Globus pallidus (tissue), 1 donor: ENCODE measurements at regions not wholly inside any gene's neighbourhood (a gene's known extent, or its start where the extent isn't known, plus 50 kb on each side); places are given as distances from the start of the nearest gene placed in this dataset.

Experiments
- DNase-seq: peaks from one replicate; pipeline ENCODE4 v3.0.0-alpha.2; 2015; ENCODE audit warnings: low spot score

DNA sequence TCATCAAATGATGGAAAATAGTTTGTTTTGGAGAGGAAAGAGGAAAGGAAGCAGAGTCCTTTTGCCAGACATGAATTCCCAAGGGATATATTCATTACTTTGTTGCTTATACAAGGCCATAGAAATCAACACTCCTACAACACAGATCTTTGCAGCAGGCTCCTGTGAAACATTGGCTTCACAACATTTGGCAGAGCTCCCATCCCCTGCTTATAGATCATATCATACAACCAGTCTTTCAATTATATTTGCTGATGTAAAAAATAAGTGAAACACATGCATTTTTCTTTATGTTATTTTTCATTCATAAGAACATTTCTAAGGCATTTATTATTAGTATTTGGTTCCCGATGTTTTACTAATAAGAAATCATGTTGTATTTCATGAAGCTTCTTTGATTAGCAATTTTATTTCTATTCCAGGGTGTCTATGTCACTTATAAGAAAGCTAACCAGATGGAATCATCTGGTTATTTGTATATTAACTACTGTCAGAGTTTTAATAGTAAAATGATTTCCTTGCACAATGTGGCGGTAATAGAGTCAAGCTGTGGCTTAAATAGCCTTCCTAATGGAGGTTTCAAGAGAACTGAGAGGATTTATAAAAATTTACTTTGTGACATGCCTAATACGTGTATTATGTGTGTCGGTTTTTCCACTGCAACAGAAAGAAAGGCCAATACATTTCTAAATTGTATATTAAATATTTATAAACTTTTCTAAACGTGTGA, 470.3 kb upstream of the NCAM2 start:
- DNase-seq, result no peak

DNA sequence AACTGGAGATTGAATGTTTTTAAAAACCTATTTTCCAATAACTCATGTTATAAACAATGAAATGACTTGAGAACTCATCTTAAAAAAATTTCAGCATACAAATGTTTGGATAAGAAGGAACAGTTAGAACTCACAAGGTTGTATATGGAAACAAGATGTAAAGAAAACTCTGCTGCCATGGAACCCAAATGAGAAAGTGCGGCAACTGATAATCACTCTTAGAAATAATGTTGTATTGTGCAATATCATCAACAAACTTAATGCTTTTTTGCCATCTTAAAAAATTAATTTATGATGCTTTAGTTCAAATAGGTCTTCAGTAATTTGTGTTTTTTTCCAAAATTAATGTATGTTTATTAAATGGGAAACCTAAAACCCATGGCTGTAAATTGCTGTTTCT, 461.1 kb upstream of the NCAM2 start:
- no peak for DNase-seq

DNA sequence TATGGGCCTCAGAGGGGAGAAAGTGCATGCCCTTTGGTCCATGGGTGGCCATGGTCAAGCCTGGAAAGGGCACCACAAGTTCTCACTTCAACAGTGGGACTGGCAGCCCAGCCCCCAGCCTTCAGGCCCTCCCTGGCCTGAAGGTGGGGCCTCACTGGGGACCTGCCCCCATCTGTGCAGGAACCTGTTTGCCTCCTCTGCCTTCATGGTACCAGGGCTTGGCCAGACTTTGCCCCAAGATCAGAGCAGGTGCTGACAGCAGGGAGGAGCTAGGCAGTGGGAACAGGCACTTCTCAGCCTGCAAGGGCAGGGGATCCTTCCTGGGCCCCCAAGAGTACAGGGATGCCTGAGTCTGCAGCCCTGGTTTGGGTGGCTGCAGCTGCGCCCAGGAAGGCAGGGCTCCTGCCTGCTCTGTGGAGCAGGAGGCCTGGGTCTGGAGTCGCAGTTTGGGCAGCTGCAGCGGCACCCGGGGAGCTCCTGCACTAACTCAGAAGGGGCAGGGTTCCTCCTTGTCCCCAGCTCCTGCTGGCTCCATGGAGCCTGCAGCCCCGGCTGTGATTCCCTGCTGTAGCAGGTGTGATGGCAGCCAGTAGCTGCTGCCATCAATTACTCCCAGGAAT, 460.1 kb upstream of the NCAM2 start:
- no peak for DNase-seq

DNA sequence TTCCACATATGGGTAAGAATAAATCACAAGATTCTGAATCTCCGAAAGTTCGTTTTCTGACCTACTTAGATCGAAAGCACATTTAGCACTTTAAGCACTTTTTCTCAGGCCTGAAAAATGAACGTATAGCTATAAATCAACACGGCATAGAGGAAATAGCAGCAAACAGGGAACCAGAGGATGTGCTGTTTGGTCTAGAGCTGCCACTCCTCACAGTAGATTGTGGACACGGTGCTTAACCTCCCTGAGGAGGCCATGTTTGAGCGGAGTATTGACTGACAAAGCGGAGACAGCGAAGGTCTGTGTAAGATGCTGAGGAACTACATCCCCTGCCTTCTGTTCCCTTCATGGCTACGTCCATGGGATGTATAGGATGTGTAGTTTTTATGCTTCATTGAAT, 452.8 kb upstream of the NCAM2 start:
- DNase-seq, result no peak

DNA sequence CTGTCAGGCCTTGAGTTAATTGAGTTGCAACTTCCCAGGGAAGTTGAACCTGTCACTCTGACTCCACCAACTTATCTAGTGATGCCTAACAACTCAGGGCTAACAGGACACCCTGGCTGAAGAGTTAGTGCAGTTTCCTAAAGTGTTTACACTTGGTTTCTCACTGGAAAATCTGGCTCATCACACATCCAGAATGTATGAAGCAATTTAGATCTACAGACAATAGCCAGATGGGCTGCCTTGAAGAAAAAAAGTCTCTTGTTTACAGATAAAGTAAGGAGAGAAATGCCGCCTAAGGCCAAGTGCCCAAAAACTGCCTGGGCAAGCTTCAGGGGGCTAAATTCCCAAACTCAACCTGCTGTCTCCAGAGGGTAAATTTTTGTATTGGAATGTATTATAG, 446.3 kb upstream of the NCAM2 start:
- no peak for DNase-seq

DNA sequence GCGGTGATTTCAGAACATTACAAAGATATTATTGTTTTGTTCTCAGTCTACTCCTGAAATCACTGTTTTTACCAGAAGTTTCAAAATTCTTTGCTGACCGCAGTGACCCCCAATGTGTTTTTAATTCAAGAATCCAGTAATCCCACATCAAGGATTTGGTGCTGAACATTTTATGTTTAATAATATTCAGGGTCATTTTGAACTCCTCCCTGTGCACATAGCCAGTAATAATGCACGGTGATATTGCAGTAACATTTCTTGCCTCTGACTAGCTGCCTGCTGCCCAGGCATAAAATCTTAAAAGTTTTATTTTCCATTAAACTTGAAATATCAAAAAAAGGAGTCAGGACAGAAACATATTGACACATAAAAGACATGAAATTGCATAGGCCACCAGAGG, 443.4 kb upstream of the NCAM2 start:
- no peak for DNase-seq

DNA sequence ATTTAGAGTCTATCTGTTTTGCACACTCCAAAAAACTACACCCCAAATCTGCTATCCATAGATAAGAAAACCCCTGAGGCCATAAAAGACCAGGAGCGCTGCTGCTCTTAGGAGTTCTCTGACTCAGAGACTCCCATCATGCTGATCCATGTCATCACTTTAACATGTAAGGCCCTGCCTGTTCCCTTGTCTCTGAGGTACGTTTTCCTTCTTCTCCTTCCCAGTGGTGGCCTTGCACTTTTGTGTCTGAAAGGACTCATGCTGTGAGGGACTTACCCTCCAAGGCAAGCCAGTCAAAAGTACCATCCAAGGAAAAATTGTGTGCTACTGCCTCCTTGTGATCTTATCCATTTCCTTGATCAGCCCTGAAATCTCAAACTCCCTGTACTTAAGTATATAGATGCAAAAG, 427.4 kb upstream of the NCAM2 start:
- peak; percentile 25 for DNase-seq

DNA sequence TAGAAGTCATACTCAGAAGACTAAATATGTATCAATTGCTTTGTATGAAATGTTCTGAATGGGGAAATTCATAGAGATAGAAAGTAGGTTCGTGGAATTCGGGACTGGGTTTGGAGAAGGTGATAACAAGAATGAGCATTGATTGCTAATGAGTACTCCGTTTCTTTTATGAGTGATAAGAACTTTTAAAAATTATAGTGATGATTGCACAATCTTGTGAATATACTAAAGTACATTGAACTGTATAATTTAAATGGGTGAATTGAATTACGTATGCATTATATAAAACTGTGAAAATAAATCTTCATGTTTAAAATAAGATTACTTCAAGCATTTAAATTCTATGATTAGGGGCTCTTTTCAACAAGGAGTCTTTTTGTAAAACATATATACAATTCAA, 425.6 kb upstream of the NCAM2 start:
- no peak for DNase-seq

DNA sequence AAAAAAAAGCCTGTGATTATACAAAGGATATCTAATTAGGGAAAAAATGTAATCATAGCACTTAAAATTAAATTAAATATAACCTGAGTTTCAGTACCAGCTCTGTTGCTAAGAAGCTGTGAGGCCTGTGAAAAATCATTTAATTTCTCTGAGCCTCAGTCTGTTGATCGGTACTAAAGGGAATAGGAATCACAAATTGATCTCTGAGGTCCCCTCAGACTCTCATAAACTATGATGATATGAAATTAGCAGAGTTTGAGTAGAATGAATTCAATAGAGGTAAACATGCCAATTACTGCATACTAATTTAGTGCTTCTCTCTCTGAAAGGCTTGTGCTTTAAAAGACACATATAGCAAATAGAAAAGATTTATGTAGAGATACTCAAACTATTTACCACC, 416.8 kb upstream of the NCAM2 start:
- DNase-seq, result no peak

DNA sequence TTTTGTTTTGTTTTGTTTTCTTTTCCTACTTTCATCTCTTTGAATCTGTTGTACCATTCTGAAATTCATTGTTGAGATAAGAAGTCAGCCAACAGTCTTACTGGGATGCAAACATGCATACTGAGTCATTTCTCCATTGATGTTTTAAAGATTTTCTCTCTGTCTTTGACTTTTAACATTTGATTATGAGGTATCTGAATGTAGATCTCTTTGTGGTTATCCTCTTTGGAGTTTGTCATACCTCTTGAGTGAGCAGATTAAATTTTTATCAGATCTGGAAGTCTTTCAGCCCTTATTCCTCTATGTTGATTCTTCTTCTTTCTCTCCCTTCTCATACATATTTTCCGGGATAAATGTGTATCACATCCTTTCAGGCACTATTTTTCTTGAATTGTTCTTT, 406.9 kb upstream of the NCAM2 start:
- DNase-seq, result no peak

DNA sequence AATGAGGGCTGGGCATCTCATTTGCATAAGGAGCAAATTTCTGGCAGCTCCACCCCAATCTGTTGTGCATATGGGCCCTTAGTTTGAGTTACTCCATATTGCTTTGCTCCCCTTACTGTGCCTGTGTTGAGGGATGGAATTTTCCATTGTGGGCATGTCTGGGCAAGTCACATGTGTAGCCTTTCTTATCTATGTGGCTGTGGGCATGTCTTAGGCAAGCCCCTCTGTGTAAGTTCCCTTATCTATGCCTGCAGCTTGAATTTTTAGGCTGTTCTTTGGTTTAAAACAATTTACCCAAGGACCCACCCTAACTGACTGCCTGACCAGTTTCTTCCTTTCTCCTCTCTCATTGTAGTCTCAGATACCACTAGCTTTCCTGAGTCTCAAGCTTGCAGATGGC, 405.7 kb upstream of the NCAM2 start:
- no peak for DNase-seq

DNA sequence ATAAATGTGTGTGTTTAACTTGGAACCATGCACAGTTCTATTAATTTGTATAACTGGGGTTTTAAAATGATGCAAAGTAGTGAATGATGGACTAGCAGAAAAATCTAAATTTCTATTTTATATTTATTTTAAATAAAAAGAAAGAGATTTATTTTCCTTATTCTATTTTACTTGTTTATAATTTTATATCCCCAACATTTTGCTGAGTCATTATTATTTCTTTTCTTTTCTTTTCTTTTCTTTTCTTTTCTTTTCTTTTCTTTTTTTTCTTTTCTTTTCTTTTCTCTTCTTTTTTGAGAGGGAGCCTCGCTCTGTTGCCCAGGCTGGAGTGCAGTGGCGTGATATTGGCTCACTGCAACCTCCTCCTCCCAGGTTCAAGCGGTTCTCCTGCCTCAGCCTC, 395.0 kb upstream of the NCAM2 start:
- DNase-seq, result no peak

DNA sequence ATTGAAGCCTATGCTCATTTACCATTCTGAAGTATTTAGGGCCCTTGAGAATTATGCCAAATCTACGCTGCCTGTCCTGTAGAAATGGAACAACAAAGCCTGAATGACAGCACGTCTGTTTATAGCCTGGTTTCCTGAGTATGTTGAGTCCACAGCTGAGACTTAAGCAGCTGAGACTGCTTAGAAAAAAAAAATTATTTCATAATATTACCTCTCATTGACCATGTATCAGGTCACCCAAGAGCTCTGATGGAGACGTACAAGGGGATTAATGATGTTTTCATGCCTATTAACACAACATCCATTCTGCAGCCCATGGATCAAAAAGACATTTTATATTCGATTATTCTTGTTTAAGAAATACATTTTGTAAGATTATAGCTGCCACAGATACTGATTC, 387.2 kb upstream of the NCAM2 start:
- no peak for DNase-seq

DNA sequence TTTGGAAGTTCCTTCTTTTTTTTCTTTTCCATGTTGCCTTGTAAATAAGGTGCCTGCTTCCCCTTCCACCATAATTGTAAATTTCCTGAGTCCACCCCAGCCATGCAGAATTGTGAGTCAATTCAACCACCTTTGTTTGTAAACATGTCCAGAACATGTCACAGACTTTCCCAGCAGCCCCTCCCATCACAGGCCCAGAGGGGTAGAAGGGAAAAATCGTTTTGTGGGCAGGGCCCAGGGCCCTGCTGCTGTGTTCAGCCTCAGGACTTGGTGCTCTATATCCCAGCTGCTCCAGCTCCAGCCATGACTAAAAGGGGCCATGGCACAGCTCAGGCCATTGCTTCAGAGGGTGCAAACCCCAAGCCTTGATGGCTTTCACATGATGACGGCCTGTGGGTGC, 384.6 kb upstream of the NCAM2 start:
- DNase-seq, result no peak

DNA sequence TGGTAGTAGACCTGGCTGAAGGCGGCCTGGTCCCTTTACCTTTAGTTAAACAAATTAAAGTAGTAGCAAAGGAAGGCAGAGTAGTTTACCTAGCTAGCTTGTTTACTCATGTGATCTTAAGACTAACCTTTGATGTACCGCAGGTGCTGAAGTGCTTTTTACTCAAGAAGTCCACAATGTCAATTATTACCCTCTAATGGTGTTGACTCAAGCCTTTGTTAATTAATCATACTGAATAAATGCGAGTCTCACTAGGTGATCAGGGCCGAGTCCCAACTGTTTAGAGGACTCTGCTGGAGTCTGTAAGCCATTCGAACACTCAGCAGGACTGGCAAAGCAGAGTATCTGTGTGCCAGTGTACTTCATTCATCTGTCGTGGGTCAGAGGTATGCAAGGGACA, 381.1 kb upstream of the NCAM2 start:
- no peak for DNase-seq

DNA sequence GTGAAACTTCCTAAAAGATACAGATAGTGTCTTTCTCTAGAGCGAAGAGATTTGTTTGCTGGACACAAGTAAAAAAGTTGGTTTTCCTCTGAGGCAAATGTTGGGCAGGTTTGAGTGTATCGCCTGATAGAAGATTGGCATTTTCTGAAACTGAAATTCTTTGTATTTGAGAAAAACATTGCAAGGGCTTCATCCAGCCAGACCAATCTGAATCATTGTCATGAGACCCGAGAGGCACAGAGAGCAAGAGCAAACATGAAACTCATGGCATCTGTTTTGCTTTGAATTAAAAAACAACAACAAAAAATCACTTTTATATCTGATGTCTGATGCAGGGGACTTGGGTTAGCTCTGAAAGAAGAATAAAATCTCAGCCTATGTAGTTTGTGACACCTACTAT, 379.3 kb upstream of the NCAM2 start:
- DNase-seq, result peak; percentile 53

DNA sequence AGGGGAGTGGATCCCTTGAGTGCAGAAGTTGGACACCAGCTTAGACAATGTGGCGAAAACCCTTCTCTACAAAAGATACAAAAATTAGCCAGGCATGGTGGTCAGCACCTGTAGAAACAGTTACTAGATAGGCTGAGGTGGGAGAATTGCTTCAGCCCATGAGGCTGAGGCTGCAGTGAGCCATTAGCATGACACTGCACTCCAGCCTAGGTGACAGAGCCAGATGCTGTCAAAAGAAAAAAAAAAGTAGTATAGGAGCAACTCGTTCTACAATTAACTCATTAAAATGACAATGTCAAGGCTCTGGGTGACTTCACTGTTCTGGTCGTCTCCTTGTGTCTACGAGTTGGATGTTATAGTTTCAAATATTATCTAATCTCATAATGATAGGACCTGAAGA, 370.6 kb upstream of the NCAM2 start:
- no peak for DNase-seq

DNA sequence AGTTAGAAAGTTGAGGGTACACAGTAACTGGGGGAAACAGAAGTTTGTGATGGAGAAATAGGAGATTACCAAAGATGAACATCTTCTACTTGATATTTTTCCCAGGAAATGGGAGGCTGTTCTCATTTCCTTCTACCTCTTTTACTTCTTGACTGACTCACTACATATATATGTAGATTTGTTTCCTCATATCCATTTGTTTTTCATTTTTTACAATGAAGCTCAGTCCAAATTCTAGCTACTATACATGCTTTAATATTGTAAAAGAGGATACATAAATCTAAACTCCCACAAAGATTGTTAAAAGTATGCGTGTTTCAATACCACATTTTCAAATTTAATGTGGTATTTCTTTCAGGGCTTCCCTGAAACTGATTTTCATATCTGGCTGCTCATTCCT, 366.6 kb upstream of the NCAM2 start:
- no peak for DNase-seq

DNA sequence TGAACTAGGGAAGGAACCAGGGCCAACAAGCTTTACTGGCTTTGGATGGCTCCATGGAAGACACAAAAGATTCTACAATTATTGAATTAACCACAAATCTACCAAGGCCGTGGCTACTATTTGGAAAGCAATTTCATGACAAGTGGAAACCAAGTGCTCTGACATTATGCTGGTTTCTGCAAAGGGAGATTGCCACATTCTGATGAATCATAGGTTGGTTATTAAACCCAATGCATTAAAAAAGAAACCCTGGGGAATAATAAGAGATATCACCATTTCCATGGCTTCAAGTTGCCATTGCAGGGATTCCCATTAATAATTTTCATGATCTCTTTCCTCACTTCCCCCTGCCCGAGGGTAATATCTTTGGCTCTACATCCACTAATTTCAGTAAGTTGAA, 359.2 kb upstream of the NCAM2 start:
- no peak for DNase-seq

DNA sequence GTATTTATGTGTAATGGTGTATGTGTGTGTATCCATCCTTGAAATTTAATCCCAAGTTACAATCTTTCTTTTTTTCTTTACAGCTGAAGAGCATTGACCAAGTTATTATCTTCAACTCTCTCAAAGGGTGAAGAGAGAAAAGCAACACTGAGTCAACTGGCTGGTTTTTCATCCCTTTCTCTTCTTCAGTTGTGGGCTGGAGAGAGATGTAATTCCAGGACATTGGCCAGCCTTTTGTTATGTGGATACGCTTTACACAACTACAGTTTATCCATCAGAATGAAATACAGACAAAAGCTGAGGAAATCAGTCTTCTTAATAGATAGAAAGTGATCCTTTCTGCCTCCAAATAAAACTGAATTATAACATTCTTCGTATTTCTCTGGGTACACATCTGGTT, 357.0 kb upstream of the NCAM2 start:
- DNase-seq, result no peak

DNA sequence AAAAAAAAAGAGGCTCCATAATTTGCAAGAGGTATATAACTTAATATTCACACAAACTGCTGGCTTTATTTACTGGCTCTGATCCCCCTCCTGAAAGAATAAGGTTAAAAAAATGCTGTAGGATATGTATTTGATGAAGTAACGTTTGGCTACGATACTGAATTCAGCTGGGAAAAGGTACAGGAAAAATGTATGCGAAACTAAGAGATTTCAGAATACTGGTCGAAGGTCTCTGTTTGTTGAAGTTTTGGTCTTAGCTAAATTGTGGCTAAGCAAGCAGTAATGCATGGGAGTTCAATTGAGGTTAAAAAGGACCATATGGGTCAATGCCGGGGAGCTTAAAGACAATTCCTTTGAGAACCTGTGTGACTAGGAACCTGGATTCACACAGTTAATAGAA, 355.5 kb upstream of the NCAM2 start:
- no peak for DNase-seq

DNA sequence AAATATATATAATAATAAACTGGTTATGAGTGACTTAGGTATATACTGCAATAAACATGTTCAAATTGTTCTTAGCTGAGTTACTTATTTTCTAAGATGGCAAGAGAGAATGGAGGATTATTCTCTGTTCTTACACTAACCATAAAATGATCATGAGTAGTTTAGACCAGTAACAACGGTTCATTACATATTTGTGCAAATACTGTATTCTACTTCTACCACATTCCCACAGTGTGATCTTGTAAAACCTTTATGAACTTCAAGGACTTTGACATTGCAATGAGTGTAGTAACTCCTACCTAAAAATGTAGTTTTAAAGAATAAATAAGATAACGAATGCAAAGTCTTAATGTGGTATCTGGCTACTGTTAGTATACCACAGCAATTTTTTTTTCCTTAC, 353.7 kb upstream of the NCAM2 start:
- DNase-seq, result no peak

DNA sequence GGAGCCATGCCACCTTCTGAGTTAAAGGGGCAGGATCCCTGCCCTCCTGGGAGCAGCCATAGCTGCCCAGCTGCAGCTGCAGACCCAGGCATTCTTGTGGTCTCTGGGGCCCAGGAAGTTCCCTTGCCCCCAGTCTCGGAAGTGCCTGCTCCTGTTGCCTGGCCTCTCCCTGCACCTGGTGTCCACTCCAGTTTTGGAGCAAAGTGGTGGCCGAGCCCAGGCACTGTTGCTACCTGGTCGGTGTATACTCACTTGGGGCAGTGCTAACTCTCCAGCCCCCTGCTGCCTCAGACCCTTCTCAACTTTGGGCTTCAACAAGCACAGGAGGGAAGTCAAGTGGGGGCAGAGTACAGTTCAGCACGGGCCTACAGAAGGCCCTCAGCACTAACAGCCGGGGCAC, 352.9 kb upstream of the NCAM2 start:
- no peak for DNase-seq

DNA sequence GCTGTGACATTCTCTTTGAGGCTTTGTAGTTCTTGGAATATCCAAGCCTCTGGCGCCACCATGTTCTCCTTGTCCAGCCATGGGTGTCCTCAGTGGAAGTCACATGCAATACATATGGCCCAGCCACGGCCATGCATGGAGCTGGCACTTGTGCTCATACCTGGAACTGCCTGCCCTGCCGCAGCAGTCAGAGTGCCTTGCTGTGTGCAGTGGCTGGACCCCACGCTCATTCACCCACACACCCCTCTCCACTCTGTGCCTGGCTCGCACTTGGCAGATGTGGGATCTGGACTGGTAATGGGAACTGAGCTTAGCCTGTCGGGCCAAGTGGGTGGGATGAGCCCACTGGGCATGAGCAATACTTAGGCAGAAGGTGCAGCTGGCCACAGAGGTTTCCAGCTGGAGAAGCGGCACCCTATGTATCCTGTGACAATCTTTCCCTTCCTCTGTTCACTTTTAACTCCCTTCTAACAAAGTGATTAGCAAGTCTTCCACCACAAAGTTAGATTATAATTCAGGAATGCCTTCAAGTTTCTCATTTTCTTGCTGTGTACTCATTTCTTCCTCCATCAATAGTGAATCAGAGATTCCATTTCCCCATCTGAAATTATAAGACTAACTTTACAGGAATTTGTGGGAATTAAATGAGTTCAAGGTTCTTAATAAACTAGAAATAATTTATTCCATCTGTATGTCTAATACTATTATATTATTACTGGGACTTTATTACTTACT, 351.6 kb upstream of the NCAM2 start:
- no peak for DNase-seq
